ENCODE measurements at regions not wholly inside any gene's neighbourhood (a gene's known extent, or its start where the extent isn't known, plus 50 kb on each side); places are given as distances from the start of the nearest gene placed in this dataset.

GRCh38 chr2:120683081-120683480 is 52.6 kb upstream of the GLI2 start:
- no peak for TF ChIP-seq CTCF (IDR thresholded peaks at IDR 0.05)
- TF ChIP-seq POLR2A (IDR thresholded peaks at IDR 0.05): no peak
